ENCODE measurements at regions not wholly inside any gene's neighbourhood (a gene's known extent, or its start where the extent isn't known, plus 50 kb on each side); places are given as distances from the start of the nearest gene placed in this dataset.

GRCh38 chr15:39498629-39499028 lies 82.2 kb upstream of the THBS1 start:
- TF ChIP-seq CTCF (conservative IDR thresholded peaks at IDR 0.05; ENCODE audit: low read length) (no peak), EZH2phosphoT487 (IDR thresholded peaks at IDR 0.05; ENCODE audit: borderline replicate concordance, low read depth, low read length) (no peak)

Measured in OCI-LY7 (cell line).